ENCODE measurements at regions not wholly inside any gene's neighbourhood (a gene's known extent, or its start where the extent isn't known, plus 50 kb on each side); places are given as distances from the start of the nearest gene placed in this dataset.

- TF ChIP-seq, protein P1, sequence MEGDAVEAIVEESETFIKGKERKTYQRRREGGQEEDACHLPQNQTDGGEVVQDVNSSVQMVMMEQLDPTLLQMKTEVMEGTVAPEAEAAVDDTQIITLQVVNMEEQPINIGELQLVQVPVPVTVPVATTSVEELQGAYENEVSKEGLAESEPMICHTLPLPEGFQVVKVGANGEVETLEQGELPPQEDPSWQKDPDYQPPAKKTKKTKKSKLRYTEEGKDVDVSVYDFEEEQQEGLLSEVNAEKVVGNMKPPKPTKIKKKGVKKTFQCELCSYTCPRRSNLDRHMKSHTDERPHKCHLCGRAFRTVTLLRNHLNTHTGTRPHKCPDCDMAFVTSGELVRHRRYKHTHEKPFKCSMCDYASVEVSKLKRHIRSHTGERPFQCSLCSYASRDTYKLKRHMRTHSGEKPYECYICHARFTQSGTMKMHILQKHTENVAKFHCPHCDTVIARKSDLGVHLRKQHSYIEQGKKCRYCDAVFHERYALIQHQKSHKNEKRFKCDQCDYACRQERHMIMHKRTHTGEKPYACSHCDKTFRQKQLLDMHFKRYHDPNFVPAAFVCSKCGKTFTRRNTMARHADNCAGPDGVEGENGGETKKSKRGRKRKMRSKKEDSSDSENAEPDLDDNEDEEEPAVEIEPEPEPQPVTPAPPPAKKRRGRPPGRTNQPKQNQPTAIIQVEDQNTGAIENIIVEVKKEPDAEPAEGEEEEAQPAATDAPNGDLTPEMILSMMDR (IDR thresholded peaks at IDR 0.05; ENCODE audit: low read length), result no peak
- no peak for TF ChIP-seq EZH2 (IDR thresholded peaks at IDR 0.05; ENCODE audit: borderline replicate concordance, low read length)
These were observed 781.2 kb downstream of the MTRR start for GRCh38 chr5:8650186-8650585.

Data from OCI-LY1 (cell line).